WTC11 (cell line): ENCODE measurements at regions not wholly inside any gene's neighbourhood (a gene's known extent, or its start where the extent isn't known, plus 50 kb on each side); places are given as distances from the start of the nearest gene placed in this dataset.

Experiments
- ATAC-seq: fragments of 200-7000 bp; cut with Tn5 transposase; 2 replicates; pipeline ENCODE4 v1.10.0; 2021; ENCODE audit warnings: mild to moderate bottlenecking, moderate library complexity
- CTCF ChIA-PET: fragments of 300-600 bp; sonication (Branson Sonifier 250); formaldehyde crosslinking; loops from one replicate; lab custom pipeline; 2021; ENCODE audit warnings: antibody characterized with exemption; lab: Charles Lee
- POLR2A ChIA-PET: fragments of 350-600 bp; sonication (Branson Sonifier 250); formaldehyde crosslinking; loops from one replicate; lab custom pipeline; 2021; ENCODE audit warnings: antibody characterized with exemption; lab: Charles Lee
- DNase-seq: peaks from one replicate; pipeline ENCODE4 v3.0.0; 2021; ENCODE audit warnings: low spot score
- H3K27ac Mint-ChIP-seq: 2 replicates; pipeline ENCODE4 v1.8.0; 2021; ENCODE audit warnings: mixed read lengths
- H3K27me3 Mint-ChIP-seq: 2 replicates; pipeline ENCODE4 v1.8.0; 2021; ENCODE audit warnings: low read depth, mild to moderate bottlenecking, moderate library complexity, mixed read lengths
- H3K36me3 Mint-ChIP-seq: 2 replicates; pipeline ENCODE4 v1.8.0; 2021; ENCODE audit warnings: mixed read lengths
- H3K4me1 Mint-ChIP-seq: 2 replicates; pipeline ENCODE4 v1.8.0; 2022; ENCODE audit warnings: mixed read lengths
- H3K4me3 Mint-ChIP-seq: 2 replicates; pipeline ENCODE4 v1.8.0; 2021; ENCODE audit warnings: mild to moderate bottlenecking, moderate library complexity, mixed read lengths
- H3K9me3 Mint-ChIP-seq: 2 replicates; pipeline ENCODE4 v1.8.0; 2021; ENCODE audit warnings: mixed read lengths
- ATF3 ChIP-seq: sonication (generic); formaldehyde crosslinking; conservative IDR thresholded peaks from 2 replicates; pipeline ENCODE4 v1.8.1; 2022; ENCODE audit warnings: mild to moderate bottlenecking, missing genetic modification reagents
- E2F4 ChIP-seq: sonication (generic); formaldehyde crosslinking; IDR thresholded peaks from 2 replicates; pipeline ENCODE4 v1.8.1; 2022; ENCODE audit warnings: low read depth, mild to moderate bottlenecking, moderate library complexity, missing genetic modification reagents, borderline replicate concordance
- ETV6 ChIP-seq: sonication (generic); formaldehyde crosslinking; IDR thresholded peaks from 2 replicates; pipeline ENCODE4 v1.8.1; 2022; ENCODE audit warnings: mild to moderate bottlenecking, missing genetic modification reagents
- GRHL2 ChIP-seq: fragments of 250-450 bp; sonication (Bioruptor Pico); IDR thresholded peaks from 2 replicates; pipeline ENCODE4 v1.8.0; 2022; ENCODE audit warnings: mild to moderate bottlenecking, moderate library complexity; ENCODE audit not compliant: insufficient replicate concordance, severe bottlenecking
- IRF1 ChIP-seq: sonication (generic); formaldehyde crosslinking; IDR thresholded peaks from 2 replicates; pipeline ENCODE4 v1.8.0; 2023; ENCODE audit warnings: missing genetic modification reagents
- NR3C1 ChIP-seq: sonication (generic); formaldehyde crosslinking; conservative IDR thresholded peaks from 2 replicates; pipeline ENCODE4 v1.8.1; 2023; ENCODE audit warnings: low read depth, mild to moderate bottlenecking, missing genetic modification reagents
- RORB ChIP-seq: fragments of 250-450 bp; sonication (Bioruptor Pico); IDR thresholded peaks from 2 replicates; pipeline ENCODE4 v1.9.0; 2021; ENCODE audit warnings: mild to moderate bottlenecking
- SOX15 ChIP-seq: fragments of 250-450 bp; sonication (Bioruptor Pico); IDR thresholded peaks from 2 replicates; pipeline ENCODE4 v1.9.0; 2021; ENCODE audit warnings: mild to moderate bottlenecking
- TCF7 ChIP-seq: sonication (generic); formaldehyde crosslinking; IDR thresholded peaks from 2 replicates; pipeline ENCODE4 v1.8.0; 2022; ENCODE audit warnings: mild to moderate bottlenecking, low read depth, missing genetic modification reagents, moderate library complexity
- TEAD4 ChIP-seq: sonication (generic); formaldehyde crosslinking; IDR thresholded peaks from 2 replicates; pipeline ENCODE4 v1.8.0; 2022; ENCODE audit warnings: mild to moderate bottlenecking, missing genetic modification reagents
- TP53 ChIP-seq: sonication (generic); formaldehyde crosslinking; IDR thresholded peaks from 2 replicates; pipeline ENCODE4 v1.8.1; 2023; ENCODE audit warnings: mild to moderate bottlenecking, missing genetic modification reagents
- USF1 ChIP-seq: sonication (generic); formaldehyde crosslinking; IDR thresholded peaks from 2 replicates; pipeline ENCODE4 v1.8.0; 2022; ENCODE audit warnings: mild to moderate bottlenecking, missing genetic modification reagents
- ZMAT4 ChIP-seq: fragments of 250-450 bp; sonication (Bioruptor Pico); IDR thresholded peaks from 2 replicates; pipeline ENCODE4 v1.9.0; 2021; ENCODE audit warnings: mild to moderate bottlenecking
- ZNF138 ChIP-seq: sonication (generic); formaldehyde crosslinking; conservative IDR thresholded peaks from 2 replicates; pipeline ENCODE4 v1.8.1; 2022; ENCODE audit warnings: mild to moderate bottlenecking, moderate library complexity, missing genetic modification reagents
- ZNF219 ChIP-seq: sonication (generic); formaldehyde crosslinking; IDR thresholded peaks from 2 replicates; pipeline ENCODE4 v1.8.0; 2023; ENCODE audit warnings: missing genetic modification reagents, mild to moderate bottlenecking, borderline replicate concordance
- ZNF232 ChIP-seq: sonication (generic); formaldehyde crosslinking; IDR thresholded peaks from 2 replicates; pipeline ENCODE4 v1.8.0; 2022; ENCODE audit warnings: mild to moderate bottlenecking, missing genetic modification reagents
- ZNF281 ChIP-seq: sonication (generic); formaldehyde crosslinking; IDR thresholded peaks from 2 replicates; pipeline ENCODE4 v1.8.0; 2023; ENCODE audit warnings: mild to moderate bottlenecking, missing genetic modification reagents
- ZNF671 ChIP-seq: fragments of 250-450 bp; sonication (Bioruptor Pico); IDR thresholded peaks from 2 replicates; pipeline ENCODE4 v1.8.0; 2021; ENCODE audit warnings: mild to moderate bottlenecking
- TF ChIP-seq, protein P1 (sequence below): sonication (generic); formaldehyde crosslinking; conservative IDR thresholded peaks from 2 replicates; pipeline ENCODE4 v1.8.1; 2023; ENCODE audit warnings: mild to moderate bottlenecking, low read depth, missing genetic modification reagents, moderate library complexity
- TF ChIP-seq, protein P2 (sequence below): sonication (generic); formaldehyde crosslinking; IDR thresholded peaks from 2 replicates; pipeline ENCODE4 v1.8.1; 2022; ENCODE audit warnings: missing genetic modification reagents, borderline replicate concordance
- TF ChIP-seq, protein P3 (sequence below): sonication (generic); formaldehyde crosslinking; IDR thresholded peaks from 2 replicates; pipeline ENCODE4 v1.8.0; 2022; ENCODE audit warnings: mild to moderate bottlenecking, missing genetic modification reagents
- TF ChIP-seq, protein P4 (sequence below): sonication (generic); formaldehyde crosslinking; IDR thresholded peaks from 2 replicates; pipeline ENCODE4 v1.8.0; 2022; ENCODE audit warnings: mild to moderate bottlenecking, missing genetic modification reagents

DNA sequence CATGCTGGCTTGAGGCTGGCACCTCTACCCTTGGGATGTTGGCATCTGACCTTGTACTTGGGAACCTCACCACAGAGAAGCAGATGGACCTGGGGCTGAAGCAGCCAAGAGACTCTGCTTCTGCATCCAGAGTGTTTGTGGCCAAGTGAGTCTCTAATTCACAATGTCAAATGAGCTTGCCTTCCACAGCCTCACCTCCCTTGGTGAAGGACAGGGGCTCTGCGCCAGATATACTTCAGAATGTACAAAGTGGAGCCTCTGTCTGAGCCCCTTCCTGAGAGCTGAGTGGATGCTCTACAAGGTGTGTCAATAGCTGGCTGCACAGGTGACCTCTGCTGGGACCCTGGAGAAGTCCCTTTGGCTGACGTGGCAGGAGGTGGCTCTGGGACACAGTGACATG, 508.9 kb downstream of the CDH26 start (continued):
- TF ChIP-seq ZNF281 (no peak), USF1 (CRISPR knock-in tag) (no peak), TEAD4 (CRISPR knock-in tag) (no peak), ZNF232 (no peak)
- TF ChIP-seq, protein P1, sequence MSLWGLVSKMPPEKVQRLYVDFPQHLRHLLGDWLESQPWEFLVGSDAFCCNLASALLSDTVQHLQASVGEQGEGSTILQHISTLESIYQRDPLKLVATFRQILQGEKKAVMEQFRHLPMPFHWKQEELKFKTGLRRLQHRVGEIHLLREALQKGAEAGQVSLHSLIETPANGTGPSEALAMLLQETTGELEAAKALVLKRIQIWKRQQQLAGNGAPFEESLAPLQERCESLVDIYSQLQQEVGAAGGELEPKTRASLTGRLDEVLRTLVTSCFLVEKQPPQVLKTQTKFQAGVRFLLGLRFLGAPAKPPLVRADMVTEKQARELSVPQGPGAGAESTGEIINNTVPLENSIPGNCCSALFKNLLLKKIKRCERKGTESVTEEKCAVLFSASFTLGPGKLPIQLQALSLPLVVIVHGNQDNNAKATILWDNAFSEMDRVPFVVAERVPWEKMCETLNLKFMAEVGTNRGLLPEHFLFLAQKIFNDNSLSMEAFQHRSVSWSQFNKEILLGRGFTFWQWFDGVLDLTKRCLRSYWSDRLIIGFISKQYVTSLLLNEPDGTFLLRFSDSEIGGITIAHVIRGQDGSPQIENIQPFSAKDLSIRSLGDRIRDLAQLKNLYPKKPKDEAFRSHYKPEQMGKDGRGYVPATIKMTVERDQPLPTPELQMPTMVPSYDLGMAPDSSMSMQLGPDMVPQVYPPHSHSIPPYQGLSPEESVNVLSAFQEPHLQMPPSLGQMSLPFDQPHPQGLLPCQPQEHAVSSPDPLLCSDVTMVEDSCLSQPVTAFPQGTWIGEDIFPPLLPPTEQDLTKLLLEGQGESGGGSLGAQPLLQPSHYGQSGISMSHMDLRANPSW (CRISPR knock-in tag): no peak
- TF ChIP-seq, protein P2, sequence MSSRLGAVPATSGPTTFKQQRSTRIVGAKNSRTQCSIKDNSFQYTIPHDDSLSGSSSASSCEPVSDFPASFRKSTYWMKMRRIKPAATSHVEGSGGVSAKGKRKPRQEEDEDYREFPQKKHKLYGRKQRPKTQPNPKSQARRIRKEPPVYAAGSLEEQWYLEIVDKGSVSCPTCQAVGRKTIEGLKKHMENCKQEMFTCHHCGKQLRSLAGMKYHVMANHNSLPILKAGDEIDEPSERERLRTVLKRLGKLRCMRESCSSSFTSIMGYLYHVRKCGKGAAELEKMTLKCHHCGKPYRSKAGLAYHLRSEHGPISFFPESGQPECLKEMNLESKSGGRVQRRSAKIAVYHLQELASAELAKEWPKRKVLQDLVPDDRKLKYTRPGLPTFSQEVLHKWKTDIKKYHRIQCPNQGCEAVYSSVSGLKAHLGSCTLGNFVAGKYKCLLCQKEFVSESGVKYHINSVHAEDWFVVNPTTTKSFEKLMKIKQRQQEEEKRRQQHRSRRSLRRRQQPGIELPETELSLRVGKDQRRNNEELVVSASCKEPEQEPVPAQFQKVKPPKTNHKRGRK (CRISPR knock-in tag): no peak
- TF ChIP-seq, all 79 proteins: peak for 0

DNA sequence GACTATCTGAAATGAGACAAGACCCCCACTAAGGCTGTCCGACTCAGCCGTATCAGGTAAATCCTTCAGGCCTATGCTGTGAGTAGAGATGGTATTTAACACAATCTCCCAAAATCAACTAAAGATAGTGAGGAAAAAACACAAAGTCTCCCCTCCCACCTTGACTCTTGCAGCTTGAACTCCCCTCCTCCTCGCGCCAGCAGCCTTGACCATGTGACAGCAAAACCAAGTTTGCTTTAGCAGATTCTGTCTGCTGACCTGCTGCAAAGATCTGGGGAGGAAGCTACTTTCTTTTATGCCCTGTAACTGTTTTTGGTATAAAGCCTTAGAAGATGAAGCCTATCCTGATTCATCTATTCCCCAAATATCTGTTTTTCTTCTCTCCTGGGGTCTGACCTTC, 509.5 kb downstream of the CDH26 start:
- no peak for ATAC-seq
- Mint-ChIP-seq H3K9me3 (peaks cover 25% of the 10 kb centered on the region), H3K4me3 (no peak overlapping the region), H3K36me3 (peaks cover 3% of the 10 kb centered on the region; the same call in 1 of the 2 replicates)
- ChIA-PET CTCF (no interaction called here), POLR2A (no interaction called here)
- TF ChIP-seq E2F4 (CRISPR knock-in tag) (no peak), ZNF219 (CRISPR knock-in tag) (no peak), RORB (no peak), ZNF138 (no peak), SOX15 (CRISPR knock-in tag) (no peak), GRHL2 (CRISPR knock-in tag) (no peak), ATF3 (no peak), ZNF671 (CRISPR knock-in tag) (no peak), TP53 (no peak), ZMAT4 (CRISPR knock-in tag) (no peak), NR3C1 (CRISPR knock-in tag) (no peak), ETV6 (no peak), IRF1 (no peak), TCF7 (CRISPR knock-in tag) (no peak)
- TF ChIP-seq, protein P3, sequence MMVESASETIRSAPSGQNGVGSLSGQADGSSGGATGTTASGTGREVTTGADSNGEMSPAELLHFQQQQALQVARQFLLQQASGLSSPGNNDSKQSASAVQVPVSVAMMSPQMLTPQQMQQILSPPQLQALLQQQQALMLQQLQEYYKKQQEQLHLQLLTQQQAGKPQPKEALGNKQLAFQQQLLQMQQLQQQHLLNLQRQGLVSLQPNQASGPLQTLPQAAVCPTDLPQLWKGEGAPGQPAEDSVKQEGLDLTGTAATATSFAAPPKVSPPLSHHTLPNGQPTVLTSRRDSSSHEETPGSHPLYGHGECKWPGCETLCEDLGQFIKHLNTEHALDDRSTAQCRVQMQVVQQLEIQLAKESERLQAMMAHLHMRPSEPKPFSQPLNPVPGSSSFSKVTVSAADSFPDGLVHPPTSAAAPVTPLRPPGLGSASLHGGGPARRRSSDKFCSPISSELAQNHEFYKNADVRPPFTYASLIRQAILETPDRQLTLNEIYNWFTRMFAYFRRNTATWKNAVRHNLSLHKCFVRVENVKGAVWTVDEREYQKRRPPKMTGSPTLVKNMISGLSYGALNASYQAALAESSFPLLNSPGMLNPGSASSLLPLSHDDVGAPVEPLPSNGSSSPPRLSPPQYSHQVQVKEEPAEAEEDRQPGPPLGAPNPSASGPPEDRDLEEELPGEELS (CRISPR knock-in tag): no peak
- TF ChIP-seq, protein P4, sequence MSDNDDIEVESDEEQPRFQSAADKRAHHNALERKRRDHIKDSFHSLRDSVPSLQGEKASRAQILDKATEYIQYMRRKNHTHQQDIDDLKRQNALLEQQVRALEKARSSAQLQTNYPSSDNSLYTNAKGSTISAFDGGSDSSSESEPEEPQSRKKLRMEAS: no peak
- TF ChIP-seq, all 79 proteins: peak for 0
- peaks cover 54% of the 10 kb centered on the region for H3K27me3 Mint-ChIP-seq
- 0 out of 2 replicates have a peak, but pooled peaks cover 6% of the 10 kb centered on the region for H3K4me1 Mint-ChIP-seq
- no peak for DNase-seq
- H3K27ac Mint-ChIP-seq: no peak overlapping the region
